Stimulated activated CD8-positive, alpha-beta memory T cell treated with anti-CD3 and anti-CD28 coated beads, Interleukin-2, amount 100 ng/mL, for 48 hours (primary cell): ENCODE measurements at regions not wholly inside any gene's neighbourhood (a gene's known extent, or its start where the extent isn't known, plus 50 kb on each side); places are given as distances from the start of the nearest gene placed in this dataset.

Source experiments
- DNase-seq, 2 donors: peaks; one replicate each; pipeline ENCODE4 v3.0.0-alpha.2; 2020; ENCODE audit warnings: low read depth in 2 of 2

- no peak for DNase-seq
These were observed 419.6 kb downstream of the MED13L start for GRCh38 chr12:115857923-115858322.

GRCh38 chr12:115857160-115857920 lies 420.2 kb downstream of the MED13L start:
- DNase-seq, result no peak

GRCh38 chr12:115852054-115852453 lies 425.4 kb downstream of the MED13L start:
- DNase-seq, result no peak

- no peak for DNase-seq
These were observed 426.5 kb downstream of the MED13L start for GRCh38 chr12:115850957-115851356.

GRCh38 chr12:115849262-115849943 lies 428.1 kb downstream of the MED13L start:
- no peak for DNase-seq

- DNase-seq, result no peak
These were observed 430.1 kb downstream of the MED13L start for GRCh38 chr12:115847398-115847797.

GRCh38 chr12:115846516-115846915 lies 431.0 kb downstream of the MED13L start:
- DNase-seq, result no peak

- no peak for DNase-seq
These were observed 437.3 kb downstream of the MED13L start for GRCh38 chr12:115840159-115840558.

- no peak for DNase-seq
These were observed 438.5 kb downstream of the MED13L start for GRCh38 chr12:115838952-115839351.

- no peak for DNase-seq
These were observed 440.3 kb downstream of the MED13L start for GRCh38 chr12:115837220-115837619.

- no peak for DNase-seq
These were observed 442.0 kb downstream of the MED13L start for GRCh38 chr12:115835445-115835844.

- DNase-seq, result no peak
These were observed 443.8 kb downstream of the MED13L start for GRCh38 chr12:115833704-115834103.

- no peak for DNase-seq
These were observed 446.9 kb downstream of the MED13L start for GRCh38 chr12:115830633-115831032.

GRCh38 chr12:115830070-115830469 lies 447.4 kb downstream of the MED13L start:
- no peak for DNase-seq

- DNase-seq, result no peak
These were observed 449.3 kb downstream of the MED13L start for GRCh38 chr12:115828168-115828567.

- no peak for DNase-seq
These were observed 452.4 kb downstream of the MED13L start for GRCh38 chr12:115824936-115825602.

GRCh38 chr12:115823635-115824034 lies 453.9 kb downstream of the MED13L start:
- DNase-seq, result no peak

- no peak for DNase-seq
These were observed 456.8 kb downstream of the MED13L start for GRCh38 chr12:115820656-115821055.

GRCh38 chr12:115818973-115819372 lies 458.5 kb downstream of the MED13L start:
- DNase-seq, result no peak

- no peak for DNase-seq
These were observed 460.1 kb downstream of the MED13L start for GRCh38 chr12:115817389-115817788.

GRCh38 chr12:115815924-115816323 lies 461.6 kb downstream of the MED13L start:
- no peak for DNase-seq

- DNase-seq, result no peak
These were observed 464.2 kb downstream of the MED13L start for GRCh38 chr12:115813256-115813655.

- DNase-seq, result no peak
These were observed 465.6 kb downstream of the MED13L start for GRCh38 chr12:115811929-115812328.
